HUES6 (cell line): ENCODE measurements at regions not wholly inside any gene's neighbourhood (a gene's known extent, or its start where the extent isn't known, plus 50 kb on each side); places are given as distances from the start of the nearest gene placed in this dataset.

Experiments
- H3K27ac ChIP-seq: 2 replicates; pipeline ENCODE4 v1.7.0; 2013; ENCODE audit warnings: low read depth, mild to moderate bottlenecking, low read length, inconsistent platforms
- H3K27me3 ChIP-seq: 2 replicates; pipeline ENCODE4 v1.6.1; 2013; ENCODE audit warnings: low read length; ENCODE audit not compliant: control insufficient read depth, insufficient read depth
- H3K36me3 ChIP-seq: 2 replicates; pipeline ENCODE4 v1.6.1; 2013; ENCODE audit warnings: low read length; ENCODE audit not compliant: control insufficient read depth, insufficient read depth
- H3K4me1 ChIP-seq: 2 replicates; pipeline ENCODE4 v1.6.1; 2013; ENCODE audit warnings: low read length; ENCODE audit not compliant: control insufficient read depth, insufficient read depth
- H3K4me3 ChIP-seq: 2 replicates; pipeline ENCODE4 v1.5.1; 2013; ENCODE audit warnings: low read depth, low read length
- H3K9ac ChIP-seq: one replicate; pipeline ENCODE4 v1.6.1; 2013; ENCODE audit warnings: mild to moderate bottlenecking, low read length
- H3K9me3 ChIP-seq: 2 replicates; pipeline ENCODE4 v1.6.1; 2013; ENCODE audit warnings: low read depth, low read length; ENCODE audit not compliant: control insufficient read depth, insufficient read depth

- Histone ChIP-seq H3K4me3 (no peak overlapping the region), H3K27me3 (no peaks in the 10 kb centered on the region), H3K27ac (no peak overlapping the region), H3K9me3 (no peaks in the 10 kb centered on the region), H3K36me3 (no peaks in the 10 kb centered on the region), H3K9ac (no peak overlapping the region), H3K4me1 (no peaks in the 10 kb centered on the region)
Observed at GRCh38 chr6:78308025-78308424, 559.3 kb upstream of the IRAK1BP1 start.

GRCh38 chr6:78322068-78322845 lies 545.1 kb upstream of the IRAK1BP1 start:
- H3K27me3 ChIP-seq: no peaks in the 10 kb centered on the region
- no peak overlapping the region for H3K9ac ChIP-seq

GRCh38 chr6:78324213-78324612 lies 543.1 kb upstream of the IRAK1BP1 start:
- no peaks in the 10 kb centered on the region for H3K9me3 ChIP-seq
- no peaks in the 10 kb centered on the region for H3K4me1 ChIP-seq
- no peaks in the 10 kb centered on the region for H3K27me3 ChIP-seq
- H3K27ac ChIP-seq: no peak overlapping the region
- no peak overlapping the region for H3K9ac ChIP-seq
- H3K36me3 ChIP-seq: no peaks in the 10 kb centered on the region
- no peak overlapping the region for H3K4me3 ChIP-seq

More at GRCh38 chr6:78322068-78322845, 545.1 kb upstream of the IRAK1BP1 start:
- no peak overlapping the region for H3K4me3 ChIP-seq
- H3K9me3 ChIP-seq: no peaks in the 10 kb centered on the region
- no peaks in the 10 kb centered on the region for H3K4me1 ChIP-seq
- H3K27ac ChIP-seq: no peak overlapping the region
- no peaks in the 10 kb centered on the region for H3K36me3 ChIP-seq

GRCh38 chr6:78340755-78341154 lies 526.6 kb upstream of the IRAK1BP1 start:
- H3K4me3 ChIP-seq: no peak overlapping the region

DNA sequence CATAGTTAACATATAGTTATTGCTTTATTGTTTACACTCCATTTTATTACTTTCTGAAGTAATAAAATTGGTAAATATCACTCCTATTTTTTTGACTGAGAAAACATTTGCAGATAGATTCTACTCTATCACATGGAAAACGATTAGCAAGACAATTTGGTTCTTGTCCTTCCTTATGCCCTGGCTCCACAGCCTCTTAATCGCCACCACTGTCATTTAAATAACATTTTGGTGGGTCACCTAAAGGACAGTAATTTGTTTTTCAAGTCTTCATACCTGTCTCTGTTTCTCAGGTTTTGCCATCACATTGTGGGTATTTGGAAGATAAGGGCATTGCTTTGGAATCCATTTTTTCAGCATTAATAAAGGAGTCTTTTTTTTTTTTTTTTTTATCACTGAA lies 521.5 kb upstream of the IRAK1BP1 start:
- Histone ChIP-seq H3K4me3 (no peak overlapping the region), H3K9ac (no peak overlapping the region), H3K9me3 (no peaks in the 10 kb centered on the region), H3K4me1 (peaks cover 15% of the 10 kb centered on the region; the same call in 1 of the 2 replicates), H3K27ac (no peak overlapping the region), H3K36me3 (no peaks in the 10 kb centered on the region), H3K27me3 (no peaks in the 10 kb centered on the region)

More at GRCh38 chr6:78340755-78341154, 526.6 kb upstream of the IRAK1BP1 start:
- H3K9me3 ChIP-seq: no peaks in the 10 kb centered on the region
- peaks cover 7% of the 10 kb centered on the region; the same call in 1 of the 2 replicates for H3K4me1 ChIP-seq
- no peaks in the 10 kb centered on the region for H3K36me3 ChIP-seq
- no peak overlapping the region for H3K27ac ChIP-seq
- no peak overlapping the region for H3K9ac ChIP-seq
- no peaks in the 10 kb centered on the region for H3K27me3 ChIP-seq

- H3K4me1 ChIP-seq: peaks cover 15% of the 10 kb centered on the region; the same call in 1 of the 2 replicates
- H3K4me3 ChIP-seq: no peak overlapping the region
Observed at GRCh38 chr6:78347191-78347916, 520.0 kb upstream of the IRAK1BP1 start.

GRCh38 chr6:78353040-78353439 lies 514.3 kb upstream of the IRAK1BP1 start:
- Histone ChIP-seq H3K36me3 (no peaks in the 10 kb centered on the region), H3K27ac (no peak overlapping the region), H3K4me3 (no peak overlapping the region), H3K27me3 (no peaks in the 10 kb centered on the region), H3K4me1 (no peaks in the 10 kb centered on the region), H3K9ac (no peak overlapping the region), H3K9me3 (no peaks in the 10 kb centered on the region)

More at GRCh38 chr6:78347191-78347916, 520.0 kb upstream of the IRAK1BP1 start:
- no peaks in the 10 kb centered on the region for H3K9me3 ChIP-seq
- no peak overlapping the region for H3K27ac ChIP-seq
- H3K27me3 ChIP-seq: no peaks in the 10 kb centered on the region
- no peak overlapping the region for H3K9ac ChIP-seq
- no peaks in the 10 kb centered on the region for H3K36me3 ChIP-seq

DNA sequence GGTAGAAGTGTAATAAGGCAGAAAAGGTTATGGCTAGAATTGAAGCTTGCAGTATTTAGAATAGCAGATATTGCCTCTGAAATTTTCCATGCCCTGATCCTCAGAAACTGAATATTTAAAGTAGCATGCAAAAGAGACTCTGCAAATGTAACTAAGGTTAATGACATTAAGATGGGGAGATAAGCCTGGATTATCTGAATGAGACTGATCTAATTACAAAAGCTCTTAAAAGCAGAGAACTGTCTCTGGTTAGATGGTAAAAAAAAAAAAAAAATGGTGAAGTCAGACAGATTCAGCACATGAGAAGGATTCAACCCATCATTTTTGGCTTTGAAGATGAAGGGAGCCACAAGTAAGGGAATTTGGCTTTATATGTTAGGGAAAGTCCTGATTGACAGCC lies 503.7 kb upstream of the IRAK1BP1 start:
- H3K9ac ChIP-seq: no peak overlapping the region
- no peaks in the 10 kb centered on the region for H3K9me3 ChIP-seq
- no peaks in the 10 kb centered on the region for H3K27me3 ChIP-seq
- H3K4me3 ChIP-seq: no peak overlapping the region
- no peak overlapping the region for H3K27ac ChIP-seq
- no peaks in the 10 kb centered on the region for H3K4me1 ChIP-seq
- H3K36me3 ChIP-seq: no peaks in the 10 kb centered on the region

GRCh38 chr6:78365473-78365872 lies 501.9 kb upstream of the IRAK1BP1 start:
- Histone ChIP-seq H3K27ac (no peak overlapping the region), H3K4me1 (no peaks in the 10 kb centered on the region), H3K9ac (no peak overlapping the region), H3K36me3 (no peaks in the 10 kb centered on the region), H3K27me3 (no peaks in the 10 kb centered on the region), H3K9me3 (no peaks in the 10 kb centered on the region), H3K4me3 (no peak overlapping the region)

GRCh38 chr6:78377056-78377455 lies 490.3 kb upstream of the IRAK1BP1 start:
- H3K4me1 ChIP-seq: no peaks in the 10 kb centered on the region
- no peaks in the 10 kb centered on the region for H3K36me3 ChIP-seq
- 0 out of 2 replicates have a peak, but pooled peaks cover 4% of the 10 kb centered on the region for H3K9me3 ChIP-seq
- H3K27ac ChIP-seq: no peak overlapping the region
- H3K9ac ChIP-seq: no peak overlapping the region
- H3K27me3 ChIP-seq: no peaks in the 10 kb centered on the region
- no peak overlapping the region for H3K4me3 ChIP-seq

- no peak overlapping the region for H3K4me3 ChIP-seq
- no peak overlapping the region for H3K27ac ChIP-seq
- no peak overlapping the region for H3K9ac ChIP-seq
- no peaks in the 10 kb centered on the region for H3K4me1 ChIP-seq
- H3K9me3 ChIP-seq: peaks cover 7% of the 10 kb centered on the region; the same call in 1 of the 2 replicates
- no peaks in the 10 kb centered on the region for H3K27me3 ChIP-seq
- no peaks in the 10 kb centered on the region for H3K36me3 ChIP-seq
Observed at GRCh38 chr6:78379982-78380381, 487.4 kb upstream of the IRAK1BP1 start.
